Naive thymus-derived CD4-positive, alpha-beta T cell (primary cell): ENCODE measurements at regions not wholly inside any gene's neighbourhood (a gene's known extent, or its start where the extent isn't known, plus 50 kb on each side); places are given as distances from the start of the nearest gene placed in this dataset.

Source experiments
- ATAC-seq: fragments of 150-1000 bp; cut with Tn5 transposase; 2 replicates; pipeline ENCODE4 v1.10.0; 2021; ENCODE audit warnings: mild to moderate bottlenecking, moderate library complexity
- CTCF ChIA-PET: fragments of 350-600 bp; sonication (Branson Sonifier 250); formaldehyde crosslinking; loops from one replicate; lab custom pipeline; 2021; ENCODE audit warnings: antibody characterized with exemption; lab: Charles Lee
- POLR2A ChIA-PET: fragments of 350-600 bp; sonication (Branson Sonifier 250); formaldehyde crosslinking; loops from one replicate; lab custom pipeline; 2021; ENCODE audit warnings: antibody characterized with exemption, inconsistent platforms; lab: Charles Lee
- DNase-seq, 9 donors: peaks; one replicate each; pipeline versions ENCODE4 v3.0.0 to v3.0.0-alpha.2; 2020 to 2022; ENCODE audit warnings: mixed read lengths in 1 of 9
- H3K27ac ChIP-seq: one replicate; pipeline ENCODE4 v1.7.0; 2013; ENCODE audit warnings: mild to moderate bottlenecking, low read depth, low read length, moderate library complexity
- H3K27me3 ChIP-seq, 2 donors: one replicate each; pipeline ENCODE4 v1.7.0; 2013; ENCODE audit warnings: low read length in 2 of 2, mild to moderate bottlenecking in 2 of 2, moderate library complexity in 2 of 2; ENCODE audit not compliant: control insufficient read depth in 2 of 2, insufficient read depth in 2 of 2
- H3K36me3 ChIP-seq, 3 experiments: 1 replicate in 2 of 3; 2 replicates in 1 of 3; pipeline ENCODE4 v1.7.0; 2013; ENCODE audit warnings: low read length in 3 of 3, mild to moderate bottlenecking in 3 of 3, moderate library complexity in 1 of 3; ENCODE audit not compliant: insufficient read depth in 3 of 3, control insufficient read depth in 2 of 3
- H3K4me1 ChIP-seq, 2 donors: one replicate each; pipeline ENCODE4 v1.7.0; 2013; ENCODE audit warnings: low read length in 2 of 2, mild to moderate bottlenecking in 2 of 2, moderate library complexity in 1 of 2; ENCODE audit not compliant: control insufficient read depth in 2 of 2, insufficient read depth in 2 of 2
- H3K4me3 ChIP-seq: 2 replicates; pipeline ENCODE4 v1.7.0; 2013; ENCODE audit warnings: mild to moderate bottlenecking, low read length
- H3K9me3 ChIP-seq, 3 experiments: 1 replicate in 2 of 3; 2 replicates in 1 of 3; pipeline ENCODE4 v1.7.0; 2013; ENCODE audit warnings: low read length in 3 of 3; ENCODE audit not compliant: control insufficient read depth in 2 of 3
- H3K27ac Mint-ChIP-seq, 9 donors: one replicate each; pipeline ENCODE4 v1.8.0; 2020 to 2022; ENCODE audit warnings: mixed read lengths in 9 of 9, mild to moderate bottlenecking in 8 of 9, moderate library complexity in 5 of 9, inconsistent platforms in 2 of 9
- H3K27me3 Mint-ChIP-seq, 5 donors: one replicate each; pipeline ENCODE4 v1.8.0; 2021 to 2022; ENCODE audit warnings: mixed read lengths in 5 of 5, mild to moderate bottlenecking in 1 of 5
- H3K36me3 Mint-ChIP-seq, 5 donors: one replicate each; pipeline ENCODE4 v1.8.0; 2020 to 2022; ENCODE audit warnings: mixed read lengths in 5 of 5, mild to moderate bottlenecking in 3 of 5, inconsistent platforms in 1 of 5
- H3K4me1 Mint-ChIP-seq, 7 donors: one replicate each; pipeline ENCODE4 v1.8.0; 2020 to 2022; ENCODE audit warnings: mixed read lengths in 7 of 7, mild to moderate bottlenecking in 3 of 7, inconsistent platforms in 1 of 7
- H3K4me3 Mint-ChIP-seq, 10 donors: one replicate each; pipeline ENCODE4 v1.8.0; 2020 to 2022; ENCODE audit warnings: mild to moderate bottlenecking in 10 of 10, mixed read lengths in 10 of 10, moderate library complexity in 6 of 10, inconsistent platforms in 2 of 10
- H3K9me3 Mint-ChIP-seq, 11 donors: one replicate each; pipeline ENCODE4 v1.8.0; 2020 to 2022; ENCODE audit warnings: mixed read lengths in 11 of 11, mild to moderate bottlenecking in 4 of 11, inconsistent platforms in 1 of 11, moderate library complexity in 1 of 11
- intact Hi-C, 2 donors: fragments of 100-400 bp; cut with micrococcal nuclease; formaldehyde crosslinking; loops; one replicate each; pipeline ENCODE4 v1.15.1; 2023

DNA sequence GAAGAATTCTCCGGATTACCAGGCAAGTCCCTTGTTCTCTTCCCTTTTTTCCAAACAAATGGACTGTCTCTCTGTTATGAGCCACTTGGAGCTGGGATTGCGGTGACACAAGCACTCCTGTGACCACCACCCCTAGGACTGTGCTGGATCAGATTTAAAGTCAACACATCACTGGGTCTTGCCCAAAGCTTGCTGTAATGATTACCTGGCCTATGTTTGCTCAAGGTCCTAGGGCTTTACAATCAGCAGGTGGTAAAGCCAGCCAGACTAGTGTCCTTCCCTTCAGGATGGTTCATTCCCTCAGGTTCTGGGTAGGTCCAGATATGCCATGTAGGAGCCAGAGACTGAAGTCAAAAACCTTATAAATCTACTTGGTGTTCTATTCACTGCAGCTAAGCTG lies 144.7 kb downstream of the COX18 start:
- no peak for ATAC-seq
- no peaks in the 10 kb centered on the region for H3K4me1 ChIP-seq
- Mint-ChIP-seq H3K4me1 (no peaks in the 10 kb centered on the region), H3K9me3 (peaks cover 0 to 19% (median 5%) of the 10 kb centered on the region in 11 donors), H3K4me3 (no peak overlapping the region), H3K27me3 (peaks cover 0 to 3% (median 0%) of the 10 kb centered on the region in 5 donors), H3K36me3 (no peaks in the 10 kb centered on the region), H3K27ac (no peak overlapping the region)
- H3K36me3 ChIP-seq = no peaks in the 10 kb centered on the region
- no peak overlapping the region for H3K4me3 ChIP-seq
- no peaks in the 10 kb centered on the region for H3K27me3 ChIP-seq
- H3K27ac ChIP-seq = no peak overlapping the region
- H3K9me3 ChIP-seq = no peaks in the 10 kb centered on the region
- DNase-seq = no peak
- ChIA-PET POLR2A (no interaction called here), CTCF (no interaction called here)
- intact Hi-C loops = no loop called here

GRCh38 chr4:72919937-72920336 lies 149.6 kb downstream of the COX18 start:
- H3K4me1 ChIP-seq = no peaks in the 10 kb centered on the region
- H3K4me3 ChIP-seq = no peak overlapping the region
- peaks cover 0 to 15% (median 5%) of the 10 kb centered on the region in 11 donors for H3K9me3 Mint-ChIP-seq
- no peaks in the 10 kb centered on the region for H3K36me3 Mint-ChIP-seq
- intact Hi-C loops = no loop called here
- ATAC-seq (no peak), DNase-seq (no peak)
- H3K9me3 ChIP-seq = no peaks in the 10 kb centered on the region
- no peaks in the 10 kb centered on the region for H3K4me1 Mint-ChIP-seq
- no peaks in the 10 kb centered on the region for H3K36me3 ChIP-seq
- POLR2A ChIA-PET = no interaction called here
- H3K27ac ChIP-seq = no peak overlapping the region
- no peaks in the 10 kb centered on the region for H3K27me3 ChIP-seq
- H3K27me3 Mint-ChIP-seq = peaks cover 2 to 11% (median 8%) of the 10 kb centered on the region in 5 donors
- H3K4me3 Mint-ChIP-seq = no peak overlapping the region
- CTCF ChIA-PET = no interaction called here
- H3K27ac Mint-ChIP-seq = no peak overlapping the region

- peaks cover 0 to 11% (median 5%) of the 10 kb centered on the region in 11 donors for H3K9me3 Mint-ChIP-seq
- H3K4me1 ChIP-seq = no peaks in the 10 kb centered on the region
- no peak overlapping the region for H3K4me3 Mint-ChIP-seq
- no peaks in the 10 kb centered on the region for H3K36me3 ChIP-seq
- H3K27me3 Mint-ChIP-seq = peaks cover 2 to 13% (median 10%) of the 10 kb centered on the region in 5 donors
- no peaks in the 10 kb centered on the region for H3K9me3 ChIP-seq
- DNase-seq (no peak), ATAC-seq (no peak)
- H3K27me3 ChIP-seq = no peaks in the 10 kb centered on the region
- CTCF ChIA-PET = no interaction called here
- POLR2A ChIA-PET = no interaction called here
- no peaks in the 10 kb centered on the region for H3K36me3 Mint-ChIP-seq
- no peak overlapping the region for H3K27ac Mint-ChIP-seq
- H3K4me1 Mint-ChIP-seq = no peaks in the 10 kb centered on the region
- intact Hi-C loops = no loop called here
- no peak overlapping the region for H3K27ac ChIP-seq
- no peak overlapping the region for H3K4me3 ChIP-seq
Observed at GRCh38 chr4:72919464-72919863, 150.1 kb downstream of the COX18 start.

DNA sequence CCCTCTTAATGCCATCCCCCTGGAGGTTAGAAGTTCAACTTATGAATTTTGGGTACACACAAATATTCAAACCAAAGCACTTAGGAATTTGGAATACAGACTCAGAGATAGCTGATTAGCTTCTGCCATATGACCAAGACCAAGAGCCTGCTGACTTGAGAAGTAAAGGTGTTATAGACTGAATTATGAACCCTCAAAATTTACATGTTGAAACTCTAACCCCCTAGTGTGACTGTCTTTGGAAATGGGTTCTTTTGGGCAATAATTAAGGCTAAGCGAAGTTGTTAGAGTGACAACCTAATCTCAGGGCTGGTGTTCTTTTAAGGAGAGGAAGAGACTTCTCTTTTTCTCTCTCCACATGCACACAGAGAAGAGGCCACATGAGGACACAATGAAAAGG lies 151.2 kb downstream of the COX18 start:
- CTCF ChIA-PET = no interaction called here
- H3K27ac ChIP-seq = no peak overlapping the region
- Mint-ChIP-seq H3K4me1 (no peaks in the 10 kb centered on the region), H3K36me3 (no peaks in the 10 kb centered on the region), H3K27me3 (peaks cover 2 to 16% (median 11%) of the 10 kb centered on the region in 5 donors), H3K27ac (no peak overlapping the region), H3K4me3 (no peak overlapping the region), H3K9me3 (peaks cover 0 to 5% (median under 1%) of the 10 kb centered on the region in 11 donors)
- H3K36me3 ChIP-seq = no peaks in the 10 kb centered on the region
- no peak for DNase-seq
- no peaks in the 10 kb centered on the region for H3K27me3 ChIP-seq
- H3K9me3 ChIP-seq = no peaks in the 10 kb centered on the region
- intact Hi-C loops = no loop called here
- H3K4me3 ChIP-seq = no peak overlapping the region
- ATAC-seq = no peak
- POLR2A ChIA-PET = no interaction called here
- H3K4me1 ChIP-seq = no peaks in the 10 kb centered on the region

DNA sequence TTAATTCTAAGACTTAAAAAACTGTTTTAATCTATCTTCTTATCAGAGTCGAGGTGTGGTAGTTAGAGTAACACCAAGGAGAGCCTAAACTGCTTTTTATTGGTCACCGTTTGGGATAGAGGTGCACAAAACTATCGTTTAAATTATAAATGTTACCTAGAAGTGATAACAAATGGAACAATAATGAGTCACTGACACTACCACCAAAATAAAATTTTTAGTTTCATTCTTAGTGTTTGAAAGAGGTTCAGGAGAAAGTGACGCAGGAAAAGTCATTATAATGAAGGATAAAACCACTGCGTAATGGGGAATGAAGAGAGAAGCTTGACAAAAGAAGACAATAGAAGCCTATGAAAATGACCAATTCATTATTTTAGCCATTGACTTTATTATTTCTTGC lies 158.2 kb downstream of the COX18 start:
- H3K27me3 Mint-ChIP-seq = peaks cover 0 to 21% (median 19%) of the 10 kb centered on the region in 5 donors
- H3K4me3 Mint-ChIP-seq = no peak overlapping the region
- H3K36me3 Mint-ChIP-seq = no peaks in the 10 kb centered on the region
- Histone ChIP-seq H3K4me3 (no peak overlapping the region), H3K9me3 (no peaks in the 10 kb centered on the region), H3K4me1 (no peaks in the 10 kb centered on the region), H3K36me3 (no peaks in the 10 kb centered on the region), H3K27me3 (no peaks in the 10 kb centered on the region), H3K27ac (no peak overlapping the region)
- peaks cover 0 to 6% (median 2%) of the 10 kb centered on the region in 11 donors for H3K9me3 Mint-ChIP-seq
- ChIA-PET CTCF (no interaction called here), POLR2A (no interaction called here)
- H3K27ac Mint-ChIP-seq = no peak overlapping the region
- ATAC-seq (no peak), DNase-seq (no peak)
- intact Hi-C loops = no loop called here
- H3K4me1 Mint-ChIP-seq = no peaks in the 10 kb centered on the region

DNA sequence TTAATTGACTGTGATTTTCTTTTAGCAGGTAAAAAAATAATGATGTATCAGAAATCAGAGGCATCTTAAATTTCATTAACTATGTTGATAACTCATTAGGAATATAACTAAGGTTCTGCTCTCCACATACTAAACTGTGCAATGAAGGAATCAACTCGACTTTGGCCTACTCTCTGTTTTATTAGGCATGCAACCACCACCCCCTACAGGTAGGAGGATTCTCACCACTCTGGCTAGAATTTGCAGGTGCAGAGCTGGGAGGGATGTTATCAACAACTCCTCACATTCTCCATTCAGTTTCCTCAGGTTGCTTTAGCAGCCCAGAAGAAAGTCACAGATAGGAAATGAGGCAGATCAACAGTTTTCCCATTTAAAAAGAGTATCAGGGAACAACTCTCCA lies 160.1 kb downstream of the COX18 start:
- Mint-ChIP-seq H3K27me3 (peaks cover 0 to 11% (median 10%) of the 10 kb centered on the region in 5 donors), H3K27ac (no peak overlapping the region), H3K4me1 (no peaks in the 10 kb centered on the region), H3K4me3 (no peak overlapping the region), H3K36me3 (no peaks in the 10 kb centered on the region), H3K9me3 (peaks cover 0 to 6% (median 2%) of the 10 kb centered on the region in 11 donors)
- no peak overlapping the region for H3K27ac ChIP-seq
- no peaks in the 10 kb centered on the region for H3K36me3 ChIP-seq
- DNase-seq (no peak), ATAC-seq (no peak)
- ChIA-PET POLR2A (no interaction called here), CTCF (no interaction called here)
- intact Hi-C loops = no loop called here
- H3K4me3 ChIP-seq = no peak overlapping the region
- no peaks in the 10 kb centered on the region for H3K9me3 ChIP-seq
- H3K4me1 ChIP-seq = no peaks in the 10 kb centered on the region
- H3K27me3 ChIP-seq = no peaks in the 10 kb centered on the region

- POLR2A ChIA-PET = no interaction called here
- H3K36me3 ChIP-seq = no peaks in the 10 kb centered on the region
- Mint-ChIP-seq H3K36me3 (no peaks in the 10 kb centered on the region), H3K9me3 (peaks cover 0 to 5% (median 0%) of the 10 kb centered on the region in 11 donors), H3K4me1 (no peaks in the 10 kb centered on the region), H3K4me3 (no peak overlapping the region), H3K27ac (no peak overlapping the region), H3K27me3 (peaks cover 0 to 4% (median 0%) of the 10 kb centered on the region in 5 donors)
- H3K4me1 ChIP-seq = no peaks in the 10 kb centered on the region
- DNase-seq (no peak), ATAC-seq (no peak)
- CTCF ChIA-PET = no interaction called here
- intact Hi-C loops = no loop called here
- H3K27me3 ChIP-seq = no peaks in the 10 kb centered on the region
- H3K27ac ChIP-seq = no peak overlapping the region
- no peaks in the 10 kb centered on the region for H3K9me3 ChIP-seq
- H3K4me3 ChIP-seq = no peak overlapping the region
Observed at GRCh38 chr4:72902354-72902753, 167.2 kb downstream of the COX18 start.
